ENCODE measurements at regions not wholly inside any gene's neighbourhood (a gene's known extent, or its start where the extent isn't known, plus 50 kb on each side); places are given as distances from the start of the nearest gene placed in this dataset.
A peak's percentile ranks its signal among the peaks of the same experiment; 100 is the strongest.

GRCh38 chr6:139431602-139431956, 57.1 kb upstream of the CITED2 start:
- DNase-seq, result no peak

GRCh38 chr6:139430899-139431601, 56.6 kb upstream of the CITED2 start:
- DNase-seq, result peak in 2 of 3 donors; percentile 22 to 37

- peak; percentile 36 to 42 (median 39) for DNase-seq
Measured at GRCh38 chr6:139429580-139430145, 55.2 kb upstream of the CITED2 start.

GRCh38 chr6:139427199-139427598, 52.8 kb upstream of the CITED2 start:
- no peak for DNase-seq

GRCh38 chr6:139426795-139427194, 52.3 kb upstream of the CITED2 start:
- DNase-seq, result no peak

- DNase-seq, result no peak
Measured at GRCh38 chr6:139425780-139426179, 51.3 kb upstream of the CITED2 start.

- DNase-seq, result no peak
Measured at GRCh38 chr6:139423971-139424667, 49.7 kb upstream of the CITED2 start.

Measured in suppressor macrophage treated with lipopolysaccharide for 1 hour (primary cell).